Stomach (tissue), 4 donors: ENCODE measurements at regions not wholly inside any gene's neighbourhood (a gene's known extent, or its start where the extent isn't known, plus 50 kb on each side); places are given as distances from the start of the nearest gene placed in this dataset.

ENCODE experiments used
- EP300 ChIP-seq: sonication (generic); formaldehyde crosslinking; IDR thresholded peaks from one replicate; pipeline ENCODE4 v1.6.1; 2017; ENCODE audit warnings: antibody characterized with exemption
- POLR2A ChIP-seq, 4 donors: fragments of 450-650 bp; IDR thresholded peaks; one replicate each; pipeline ENCODE4 v1.6.1; 2016; ENCODE audit warnings: antibody characterized with exemption in 4 of 4, control low read depth in 2 of 4, mild to moderate bottlenecking in 1 of 4, moderate library complexity in 1 of 4
- POLR2AphosphoS5 ChIP-seq, 3 donors: sonication (generic); formaldehyde crosslinking; IDR thresholded peaks; one replicate each; pipeline ENCODE4 v1.6.1; 2016; ENCODE audit warnings: antibody characterized with exemption in 3 of 3
- TF ChIP-seq, protein P1 (sequence below), 7 experiments: fragments of 450-650 bp in 4 of 7; fragments of 200-600 bp in 3 of 7; sonication (generic) in 3 of 7; IDR thresholded peaks; one replicate each; pipeline ENCODE4 v1.5.1; 2016 to 2019; ENCODE audit warnings: antibody characterized with exemption in 7 of 7, control low read depth in 2 of 7, mild to moderate bottlenecking in 1 of 7

DNA sequence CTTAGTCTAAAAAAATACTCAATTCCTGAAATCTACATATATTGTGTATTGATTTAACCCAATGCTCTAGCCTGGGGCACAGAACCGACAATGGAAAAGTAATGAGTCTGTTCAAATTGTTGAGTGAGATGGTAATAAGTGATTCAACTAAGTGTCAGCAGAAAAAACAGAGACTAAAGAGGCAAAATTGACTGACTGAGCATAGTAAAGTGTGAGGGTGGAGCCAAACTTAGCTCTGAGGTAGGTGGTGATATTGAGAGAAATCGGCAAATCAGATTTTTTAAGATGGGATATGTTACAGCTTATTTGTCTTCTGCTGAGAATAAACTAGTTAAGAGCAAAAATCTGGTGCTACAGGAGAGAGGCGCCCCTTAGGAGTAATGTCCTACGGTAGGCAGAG, 764.0 kb upstream of the LRRN3 start:
- TF ChIP-seq, protein P1, sequence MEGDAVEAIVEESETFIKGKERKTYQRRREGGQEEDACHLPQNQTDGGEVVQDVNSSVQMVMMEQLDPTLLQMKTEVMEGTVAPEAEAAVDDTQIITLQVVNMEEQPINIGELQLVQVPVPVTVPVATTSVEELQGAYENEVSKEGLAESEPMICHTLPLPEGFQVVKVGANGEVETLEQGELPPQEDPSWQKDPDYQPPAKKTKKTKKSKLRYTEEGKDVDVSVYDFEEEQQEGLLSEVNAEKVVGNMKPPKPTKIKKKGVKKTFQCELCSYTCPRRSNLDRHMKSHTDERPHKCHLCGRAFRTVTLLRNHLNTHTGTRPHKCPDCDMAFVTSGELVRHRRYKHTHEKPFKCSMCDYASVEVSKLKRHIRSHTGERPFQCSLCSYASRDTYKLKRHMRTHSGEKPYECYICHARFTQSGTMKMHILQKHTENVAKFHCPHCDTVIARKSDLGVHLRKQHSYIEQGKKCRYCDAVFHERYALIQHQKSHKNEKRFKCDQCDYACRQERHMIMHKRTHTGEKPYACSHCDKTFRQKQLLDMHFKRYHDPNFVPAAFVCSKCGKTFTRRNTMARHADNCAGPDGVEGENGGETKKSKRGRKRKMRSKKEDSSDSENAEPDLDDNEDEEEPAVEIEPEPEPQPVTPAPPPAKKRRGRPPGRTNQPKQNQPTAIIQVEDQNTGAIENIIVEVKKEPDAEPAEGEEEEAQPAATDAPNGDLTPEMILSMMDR (IDR thresholded peaks at IDR 0.05), result no peak
- no peak for TF ChIP-seq POLR2A (IDR thresholded peaks at IDR 0.05)
- TF ChIP-seq POLR2AphosphoS5 (IDR thresholded peaks at IDR 0.05), result no peak
- TF ChIP-seq EP300, result no peak
